SK-N-SH (cell line): ENCODE measurements at regions not wholly inside any gene's neighbourhood (a gene's known extent, or its start where the extent isn't known, plus 50 kb on each side); places are given as distances from the start of the nearest gene placed in this dataset.

Experiments used
- CTCF ChIA-PET: fragments of 300-600, 350-600 bp; formaldehyde crosslinking; extraction: SDS; loops from one replicate; lab custom pipeline; 2021; lab: Yijun Ruan, JAX
- POLR2A ChIA-PET: fragments of 350-600 bp; sonication (Branson Sonifier 250); formaldehyde crosslinking; extraction: SDS; loops from one replicate; lab custom pipeline; 2020; ENCODE audit warnings: antibody characterized with exemption, inconsistent platforms; lab: Yijun Ruan, JAX
- DNase-seq: peaks from one replicate; pipeline ENCODE4 v3.0.0; 2012
- H2AFZ ChIP-seq: fragments of 200-600 bp; sonication (generic); 2 replicates; pipeline ENCODE4 v1.8.1; 2016; ENCODE audit warnings: antibody characterized with exemption, mild to moderate bottlenecking, low read depth
- H3F3A ChIP-seq: fragments of 200-600 bp; sonication (generic); replicated peaks from 2 replicates; pipeline ENCODE3; 2016; ENCODE audit warnings: antibody characterized with exemption, mild to moderate bottlenecking; ENCODE audit not compliant: insufficient read depth
- H3K27ac ChIP-seq, 2 experiments: fragments of 200-500 bp in 1 of 2; fragments of 200-600 bp in 1 of 2; sonication (Bioruptor generic) in 1 of 2; sonication (generic), shearing (Covaris generic) in 1 of 2; 2 replicates each; pipeline versions ENCODE4 v1.5.1 to v1.6.1; 2014 to 2016; ENCODE audit warnings: low read depth in 2 of 2, inconsistent platforms in 1 of 2, low read length in 1 of 2, mild to moderate bottlenecking in 1 of 2, mixed read lengths in 1 of 2
- H3K27me3 ChIP-seq: fragments of 200-600 bp; sonication (generic), shearing (Covaris generic); 2 replicates; pipeline ENCODE4 v1.6.1; 2016; ENCODE audit warnings: mixed run types; ENCODE audit not compliant: insufficient read depth
- H3K36me3 ChIP-seq, 2 experiments: fragments of 200-500 bp in 1 of 2; fragments of 200-600 bp in 1 of 2; sonication (Bioruptor generic) in 1 of 2; sonication (generic) in 1 of 2; replicated peaks in 1 of 2; 2 replicates each; pipeline versions ENCODE3 to v1.5.1; 2014 to 2016; ENCODE audit warnings: low read length in 1 of 2, mild to moderate bottlenecking in 1 of 2; ENCODE audit not compliant: insufficient read depth in 2 of 2, control insufficient read depth in 1 of 2
- H3K4me1 ChIP-seq, 2 experiments: fragments of 200-500 bp in 1 of 2; fragments of 200-600 bp in 1 of 2; sonication (Bioruptor generic) in 1 of 2; sonication (generic), shearing (Covaris generic) in 1 of 2; 2 replicates each; pipeline versions ENCODE4 v1.5.1 to v1.6.1; 2014 to 2016; ENCODE audit warnings: low read depth in 1 of 2, low read length in 1 of 2, mixed run types in 1 of 2; ENCODE audit not compliant: insufficient read depth in 2 of 2, control insufficient read depth in 1 of 2
- H3K4me2 ChIP-seq: fragments of 200-600 bp; sonication (generic), shearing (Covaris generic); 2 replicates; pipeline ENCODE4 v1.6.1; 2017; ENCODE audit warnings: mixed run types
- H3K4me3 ChIP-seq, 2 experiments: fragments of 200-500 bp in 1 of 2; fragments of 200-600 bp in 1 of 2; sonication (Bioruptor generic) in 1 of 2; sonication (generic), shearing (Covaris generic) in 1 of 2; 2 replicates each; pipeline versions ENCODE4 v1.5.1 to v1.8.1; 2014 to 2016; ENCODE audit warnings: low read depth in 2 of 2, inconsistent platforms in 1 of 2, low read length in 1 of 2, mild to moderate bottlenecking in 1 of 2, mixed read lengths in 1 of 2, moderate library complexity in 1 of 2
- H3K79me2 ChIP-seq: fragments of 200-600 bp; sonication (generic); 2 replicates; pipeline ENCODE4 v1.8.1; 2017; ENCODE audit warnings: mild to moderate bottlenecking; ENCODE audit not compliant: insufficient read depth
- H3K9ac ChIP-seq: fragments of 200-600 bp; sonication (generic); 2 replicates; pipeline ENCODE4 v1.6.1; 2017; ENCODE audit warnings: mixed run types
- H3K9me2 ChIP-seq: fragments of 200-600 bp; sonication (generic); 2 replicates; pipeline ENCODE4 v1.6.1; 2017; ENCODE audit warnings: mixed run types
- H3K9me3 ChIP-seq: fragments of 200-600 bp; sonication (generic); 2 replicates; pipeline ENCODE4 v1.6.1; 2017; ENCODE audit warnings: mixed run types, mild to moderate bottlenecking, moderate library complexity
- H4K20me1 ChIP-seq: fragments of 200-600 bp; sonication (generic); 2 replicates; pipeline ENCODE4 v1.6.1; 2017; ENCODE audit warnings: mild to moderate bottlenecking, mixed run types; ENCODE audit not compliant: insufficient read depth
- CTCF ChIP-seq: fragments of 200-600 bp; sonication (generic); IDR thresholded peaks from 2 replicates; pipeline ENCODE4 v1.6.1; 2017; ENCODE audit warnings: antibody characterized with exemption, mild to moderate bottlenecking, moderate library complexity
- ELF1 ChIP-seq: IDR thresholded peaks from 2 replicates; pipeline ENCODE4 v1.4.0; 2012
- EP300 ChIP-seq, 2 experiments: IDR thresholded peaks; 2 replicates each; pipeline versions ENCODE4 v1.4.0 to v1.6.1; 2012; ENCODE audit warnings: borderline replicate concordance in 1 of 2, low read depth in 1 of 2, low read length in 1 of 2
- FOXM1 ChIP-seq: IDR thresholded peaks from 2 replicates; pipeline ENCODE4 v1.4.0; 2012; ENCODE audit warnings: low read depth, mild to moderate bottlenecking
- GATA2 ChIP-seq: sonication (generic); formaldehyde crosslinking; IDR thresholded peaks from 2 replicates; pipeline ENCODE4 v1.5.0; 2020; ENCODE audit warnings: mild to moderate bottlenecking, missing genetic modification reagents
- IRF3 ChIP-seq: fragments of 150-350 bp; IDR thresholded peaks from 2 replicates; pipeline ENCODE4 v1.6.1; 2016; ENCODE audit warnings: mild to moderate bottlenecking, low read depth, low read length
- MEF2A ChIP-seq: IDR thresholded peaks from 2 replicates; pipeline ENCODE4 v1.4.0; 2012; ENCODE audit warnings: low read depth, borderline replicate concordance
- NFIC ChIP-seq: IDR thresholded peaks from 2 replicates; pipeline ENCODE4 v1.4.0; 2012; ENCODE audit warnings: borderline replicate concordance
- NRF1 ChIP-seq: IDR thresholded peaks from 2 replicates; pipeline ENCODE4 v1.6.1; 2012; ENCODE audit warnings: low read depth, mild to moderate bottlenecking, low read length
- PBX3 ChIP-seq: IDR thresholded peaks from 2 replicates; pipeline ENCODE4; 2012
- POLR2AphosphoS5 ChIP-seq: IDR thresholded peaks from 2 replicates; pipeline ENCODE4 v1.6.1; 2012; ENCODE audit warnings: low read depth, low read length
- RAD21 ChIP-seq: IDR thresholded peaks from 2 replicates; pipeline ENCODE4 v1.6.1; 2012; ENCODE audit warnings: mild to moderate bottlenecking, low read length
- RCOR1 ChIP-seq: fragments of 150-350 bp; IDR thresholded peaks from 2 replicates; pipeline ENCODE4 v1.6.1; 2017; ENCODE audit warnings: antibody characterized with exemption, low read length
- SMC3 ChIP-seq: IDR thresholded peaks from 2 replicates; pipeline ENCODE4 v1.6.1; 2012; ENCODE audit warnings: low read depth, low read length, improper control_type of control experiment
- TCF12 ChIP-seq: IDR thresholded peaks from 2 replicates; pipeline ENCODE4 v1.4.0; 2012
- TEAD4 ChIP-seq: IDR thresholded peaks from 2 replicates; pipeline ENCODE4 v1.4.0; 2012; ENCODE audit warnings: mild to moderate bottlenecking, borderline replicate concordance; ENCODE audit not compliant: insufficient read depth
- USF1 ChIP-seq: IDR thresholded peaks from 2 replicates; pipeline ENCODE4 v1.4.0; 2012; ENCODE audit warnings: low read depth, borderline replicate concordance
- ZBTB33 ChIP-seq: IDR thresholded peaks from 2 replicates; pipeline ENCODE4 v1.4.0; 2012; ENCODE audit warnings: low read depth, borderline replicate concordance
- WGBS: methylation state at CpG from one replicate; pipeline ENCODE4 v1.1.6; 2017; ENCODE audit warnings: low lambda C conversion rate; 5-methylcytosine and 5-hydroxymethylcytosine counted together

GRCh38 chr3:31364188-31364587 lies 168.5 kb upstream of the STT3B start:
- POLR2A ChIA-PET, result no interaction called here
- no peak overlapping the region for H3K4me2 ChIP-seq
- H3K9me3 ChIP-seq, result no peaks in the 10 kb centered on the region
- H3K36me3 ChIP-seq, result no peaks in the 10 kb centered on the region
- H3K4me1 ChIP-seq, result no peaks in the 10 kb centered on the region; a peak in 1 of 4 replicates
- no peaks in the 10 kb centered on the region for H3K27me3 ChIP-seq
- H4K20me1 ChIP-seq, result no peaks in the 10 kb centered on the region
- DNase-seq, result no peak
- H3K27ac ChIP-seq, result peak overlapping the region in 1 of 2 experiments; percentile 47; a peak in 2 of 4 replicates
- no peak overlapping the region for H3K4me3 ChIP-seq
- H3K9me2 ChIP-seq, result no peaks in the 10 kb centered on the region
- H2AFZ ChIP-seq, result no peak overlapping the region
- CTCF ChIA-PET, result interaction anchor here (0.6 to 0.7 kb wide), 2 partner anchors 10 to 14 kb away, joined by 3 read pairs; no protein-coding TSS in a partner anchor
- no peaks in the 10 kb centered on the region for H3K79me2 ChIP-seq
- H3K9ac ChIP-seq, result no peak overlapping the region
- WGBS, result 61% methylated on average over 1 of the region's 1 CpG
- H3F3A ChIP-seq, result no peaks in the 10 kb centered on the region
- no peak for TF ChIP-seq TCF12
- no peak for TF ChIP-seq FOXM1
- no peak for TF ChIP-seq MEF2A
- no peak for TF ChIP-seq NRF1
- no peak for TF ChIP-seq PBX3
- TF ChIP-seq ELF1, result no peak
- no peak for TF ChIP-seq GATA2 (CRISPR knock-in tag)
- TF ChIP-seq IRF3, result no peak
- TF ChIP-seq SMC3, result no peak
- TF ChIP-seq POLR2AphosphoS5, result no peak
- no peak for TF ChIP-seq TEAD4
- no peak for TF ChIP-seq CTCF
- no peak for TF ChIP-seq NFIC
- TF ChIP-seq RAD21, result no peak
- no peak for TF ChIP-seq USF1
- no peak for TF ChIP-seq ZBTB33
- no peak for TF ChIP-seq RCOR1
- TF ChIP-seq EP300 (IDR thresholded peaks at IDR 0.05; ENCODE audit: borderline replicate concordance in 1 of 2, low read depth in 1 of 2, low read length in 1 of 2), result no peak
